ENCODE measurements at regions not wholly inside any gene's neighbourhood (a gene's known extent, or its start where the extent isn't known, plus 50 kb on each side); places are given as distances from the start of the nearest gene placed in this dataset.

GRCh38 chr20:48532028-48532427 lies 295.8 kb downstream of the PREX1 start:
- no peak for TF ChIP-seq CTCF (IDR thresholded peaks at IDR 0.05; ENCODE audit: insufficient read depth, low read length)
- no peak for DNase-seq (ENCODE audit: low read depth)
- no peak overlapping the region for H3K4me3 ChIP-seq (ENCODE audit: low read depth, low read length)

- no peak for DNase-seq (ENCODE audit: low read depth)
- no peak for TF ChIP-seq CTCF (IDR thresholded peaks at IDR 0.05; ENCODE audit: insufficient read depth, low read length)
- no peak overlapping the region for H3K4me3 ChIP-seq (ENCODE audit: low read depth, low read length)
Observed at GRCh38 chr20:48531505-48531904, 296.3 kb downstream of the PREX1 start.

GRCh38 chr20:48530957-48531356 lies 296.8 kb downstream of the PREX1 start:
- no peak overlapping the region for H3K4me3 ChIP-seq (ENCODE audit: low read depth, low read length)
- TF ChIP-seq CTCF (IDR thresholded peaks at IDR 0.05; ENCODE audit: insufficient read depth, low read length) = no peak
- DNase-seq (ENCODE audit: low read depth) = no peak

- no peak for TF ChIP-seq CTCF (IDR thresholded peaks at IDR 0.05; ENCODE audit: insufficient read depth, low read length)
- DNase-seq (ENCODE audit: low read depth) = no peak
- no peak overlapping the region for H3K4me3 ChIP-seq (ENCODE audit: low read depth, low read length)
Observed at GRCh38 chr20:48528346-48528745, 299.5 kb downstream of the PREX1 start.

- no peak for DNase-seq (ENCODE audit: low read depth)
- no peak overlapping the region for H3K4me3 ChIP-seq (ENCODE audit: low read depth, low read length)
- TF ChIP-seq CTCF (IDR thresholded peaks at IDR 0.05; ENCODE audit: insufficient read depth, low read length) = no peak
Observed at GRCh38 chr20:48527771-48528170, 300.0 kb downstream of the PREX1 start.

- TF ChIP-seq CTCF (IDR thresholded peaks at IDR 0.05; ENCODE audit: insufficient read depth, low read length) = no peak
- H3K4me3 ChIP-seq (ENCODE audit: low read depth, low read length) = no peak overlapping the region
- DNase-seq (ENCODE audit: low read depth) = no peak
Observed at GRCh38 chr20:48526936-48527335, 300.9 kb downstream of the PREX1 start.

GRCh38 chr20:48525400-48525799 lies 302.4 kb downstream of the PREX1 start:
- TF ChIP-seq CTCF (IDR thresholded peaks at IDR 0.05; ENCODE audit: insufficient read depth, low read length) = no peak
- no peak for DNase-seq (ENCODE audit: low read depth)
- H3K4me3 ChIP-seq (ENCODE audit: low read depth, low read length) = no peak overlapping the region
